HG03558 (cell line): ENCODE measurements at regions not wholly inside any gene's neighbourhood (a gene's known extent, or its start where the extent isn't known, plus 50 kb on each side); places are given as distances from the start of the nearest gene placed in this dataset.
"Not testable (repeated sequence)": the region's sequence is repeated elsewhere in the genome, so short reads cannot be mapped to it uniquely, and the experiment has no call there.

Experiments used
- ATAC-seq: cut with Tn5 transposase; IDR thresholded peaks from one replicate; pipeline ENCODE4 v1.9.1; 2021; ENCODE audit warnings: moderate number of reproducible peaks; ENCODE audit not compliant: unreplicated experiment; ENCODE audit errors: extremely low read depth

DNA sequence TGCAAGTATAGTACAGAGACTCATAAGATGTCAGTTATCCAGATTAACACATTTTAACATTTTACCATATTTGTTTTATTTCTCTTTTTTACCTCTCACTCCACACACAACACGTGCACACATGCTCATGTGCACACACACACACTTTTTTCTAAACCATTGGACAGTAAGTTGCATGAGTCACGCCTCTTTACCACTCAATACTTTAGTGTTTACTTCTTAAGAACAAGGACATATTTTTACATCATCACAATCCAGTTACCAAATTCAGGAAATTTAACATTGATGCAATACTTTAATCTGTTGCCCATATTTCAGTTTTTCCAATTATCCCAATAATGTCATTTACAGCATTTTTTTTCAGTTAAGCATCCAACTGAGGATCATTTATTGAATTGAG is 109.0 kb downstream of the RIN2 start:
- no peak for ATAC-seq

DNA sequence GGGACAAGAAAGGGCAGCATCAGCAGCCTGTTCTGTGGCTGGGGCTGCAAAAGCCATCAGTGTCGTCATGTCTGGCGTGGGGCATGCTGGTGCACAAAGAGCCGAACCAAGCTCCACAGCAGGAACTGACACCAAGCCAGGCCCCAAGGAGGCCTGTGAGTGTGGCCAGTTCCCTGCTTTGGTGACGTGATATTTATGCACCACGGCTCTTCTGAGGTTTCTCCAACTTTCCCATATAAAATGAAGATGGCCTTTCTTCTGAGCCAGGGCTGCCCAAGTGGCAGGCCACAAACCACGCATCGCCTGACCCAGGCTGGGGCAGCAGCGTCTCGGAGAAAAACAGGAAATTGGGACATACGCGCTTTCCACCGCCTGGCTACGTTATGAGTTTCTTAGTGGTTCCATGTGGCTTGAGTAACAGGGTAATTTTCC is 109.9 kb downstream of the RIN2 start:
- ATAC-seq, result no peak

DNA sequence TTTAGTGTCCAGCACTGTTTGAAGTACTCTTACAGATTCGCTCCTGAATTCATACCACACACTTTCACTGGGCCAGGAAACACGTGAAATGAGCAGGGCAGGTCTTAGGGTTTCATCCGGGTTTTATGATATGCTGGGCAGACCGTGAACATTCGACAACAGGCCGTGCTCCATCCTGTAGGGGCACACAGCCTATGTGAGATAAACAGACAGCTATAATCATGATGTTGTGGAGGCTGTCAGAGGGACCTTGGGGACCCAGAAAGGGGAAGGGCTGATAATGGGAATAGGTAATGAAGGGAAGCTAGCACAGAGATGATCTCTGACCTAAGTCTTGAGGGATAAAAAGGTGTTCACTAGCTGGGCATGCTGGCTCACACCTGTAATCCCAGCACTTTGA is 110.4 kb downstream of the RIN2 start:
- no peak for ATAC-seq

DNA sequence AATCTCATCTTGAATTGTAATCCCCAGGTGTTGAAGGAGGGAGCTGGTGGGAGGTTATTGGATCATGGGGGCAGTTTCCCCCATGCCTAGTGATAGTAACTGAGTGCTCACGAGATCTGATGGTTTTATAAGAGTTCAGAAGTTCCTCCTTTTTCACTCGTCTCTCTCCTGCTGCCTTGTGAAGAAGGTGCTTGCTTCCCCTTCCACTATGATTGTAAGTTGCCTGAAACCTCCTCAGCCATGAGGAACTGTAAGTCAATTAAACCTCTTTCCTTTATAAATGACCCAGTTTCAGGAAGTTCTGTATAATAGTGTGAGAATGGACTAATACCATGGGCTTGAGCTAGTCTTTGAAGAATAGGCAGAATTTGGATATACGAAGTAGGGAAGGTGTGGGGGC is 113.9 kb downstream of the RIN2 start:
- ATAC-seq, result no peak

DNA sequence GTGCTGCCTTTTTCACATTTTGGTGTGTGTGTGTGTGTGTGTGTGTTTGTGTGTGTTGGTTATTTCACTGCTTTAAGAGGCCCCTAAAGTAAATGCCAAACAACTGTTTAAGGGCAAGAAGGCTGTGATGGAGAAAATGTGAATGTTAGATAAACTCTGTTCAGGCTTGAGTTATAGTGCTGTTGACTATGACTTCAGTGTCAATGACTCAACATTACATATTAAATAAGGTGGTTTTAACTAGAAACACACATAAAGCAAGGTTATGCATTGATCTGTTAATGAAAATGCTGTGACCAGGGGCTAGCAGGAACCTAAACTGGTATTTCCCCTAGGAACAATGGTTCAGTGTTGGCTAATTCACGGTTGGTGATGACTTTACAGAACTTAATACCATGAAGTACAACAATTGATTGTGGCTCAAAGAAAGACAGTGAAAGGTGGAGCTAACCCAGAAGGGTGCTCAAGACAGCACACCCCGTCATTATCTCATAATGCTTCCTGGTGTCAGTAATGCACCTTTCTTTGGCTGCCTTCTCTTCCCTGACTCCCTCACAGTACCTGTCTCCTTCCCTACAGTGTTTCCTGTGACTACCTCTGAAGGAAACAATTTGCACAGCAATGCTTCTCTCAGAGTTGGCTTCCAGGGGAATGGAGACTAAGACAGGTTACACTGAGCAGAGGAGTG is 116.1 kb downstream of the RIN2 start:
- ATAC-seq, result no peak

DNA sequence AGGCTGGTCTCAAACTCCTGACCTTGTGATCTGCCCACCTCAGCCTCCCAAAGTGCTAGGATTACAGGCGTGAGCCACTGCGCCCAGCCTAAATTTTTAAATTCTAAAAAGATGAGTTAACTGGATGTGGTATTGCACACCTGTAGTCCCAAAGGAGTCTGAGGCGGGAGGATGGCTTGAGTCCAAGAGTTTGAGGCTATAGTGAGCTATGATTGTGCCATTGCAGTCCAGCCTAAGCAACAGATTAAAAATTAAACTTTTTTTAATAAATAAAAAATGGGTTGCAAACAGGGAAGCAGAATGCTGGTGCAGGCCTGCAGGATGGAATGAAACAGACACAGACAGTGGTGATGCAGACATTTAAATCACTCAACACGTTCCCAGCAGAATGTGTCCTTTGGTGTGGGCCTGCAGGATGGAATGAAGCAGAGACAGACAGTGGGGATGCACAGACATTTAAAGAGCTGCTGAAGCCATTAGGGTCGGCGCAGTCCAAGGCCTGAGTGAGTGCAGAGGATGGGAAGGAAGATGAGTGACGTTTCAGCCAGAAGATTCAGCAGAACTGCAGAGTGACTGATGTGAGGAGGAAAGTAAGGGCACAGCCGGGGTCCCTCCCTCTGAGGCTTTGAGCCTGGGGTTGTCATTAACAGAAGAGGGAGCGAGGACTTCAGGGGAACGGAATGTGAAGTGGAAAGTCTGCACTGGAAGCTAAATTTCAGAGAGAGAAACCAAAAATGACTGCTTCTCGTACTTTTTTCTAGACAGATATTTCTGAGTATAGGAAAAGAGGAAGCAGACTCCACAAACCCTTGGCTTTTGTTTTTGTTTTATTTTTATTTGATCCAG is 117.5 kb downstream of the RIN2 start:
- ATAC-seq, result no peak

DNA sequence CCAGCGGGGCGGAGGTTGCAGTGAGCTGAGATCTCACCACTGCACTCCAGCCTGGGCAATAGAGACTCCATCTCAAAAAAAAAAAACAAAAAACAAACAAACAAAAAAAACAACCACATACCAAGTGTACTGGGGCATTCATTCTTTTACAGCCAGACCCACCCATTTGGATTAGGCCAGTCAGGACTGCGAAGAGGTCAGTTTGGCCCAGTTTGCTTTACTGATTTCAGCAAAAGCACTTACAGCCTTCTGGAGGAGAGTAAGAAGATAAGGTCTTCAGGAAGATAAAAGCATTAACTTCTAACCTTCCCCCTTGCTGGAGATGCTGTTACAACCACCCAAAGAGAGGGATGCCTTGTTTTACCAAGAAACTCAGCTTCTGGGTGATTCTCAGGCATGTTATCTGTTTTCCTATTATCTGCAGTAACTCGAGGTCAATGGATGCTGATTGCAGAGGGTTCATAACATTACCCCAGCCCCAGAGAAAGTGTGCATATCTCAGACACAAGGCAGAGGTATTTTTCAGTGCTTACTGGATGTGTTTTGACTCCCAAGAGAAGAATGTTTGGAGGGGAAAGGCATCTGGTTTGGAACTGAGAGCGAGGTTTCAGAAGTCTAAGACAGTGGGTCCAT is 118.9 kb downstream of the RIN2 start:
- ATAC-seq, result no peak

DNA sequence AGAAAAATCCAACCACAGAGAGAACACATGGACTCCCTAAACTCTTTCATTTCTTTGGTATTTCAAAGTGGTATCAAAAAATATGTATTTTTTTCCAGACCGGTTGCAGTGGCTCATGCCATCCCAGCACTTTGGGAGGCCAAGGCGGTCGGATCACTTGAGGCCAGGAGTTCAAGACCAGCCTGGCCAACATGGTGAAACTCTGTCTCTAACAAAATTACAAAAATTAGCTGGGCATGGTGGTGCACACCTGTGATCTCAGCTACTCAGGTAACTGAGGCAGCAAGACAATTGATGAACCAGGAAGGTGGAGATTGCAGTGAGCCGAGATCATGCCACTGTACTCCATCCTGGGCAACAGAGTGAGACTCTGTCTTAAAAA is 121.8 kb downstream of the RIN2 start:
- not testable (repeated sequence) for ATAC-seq

DNA sequence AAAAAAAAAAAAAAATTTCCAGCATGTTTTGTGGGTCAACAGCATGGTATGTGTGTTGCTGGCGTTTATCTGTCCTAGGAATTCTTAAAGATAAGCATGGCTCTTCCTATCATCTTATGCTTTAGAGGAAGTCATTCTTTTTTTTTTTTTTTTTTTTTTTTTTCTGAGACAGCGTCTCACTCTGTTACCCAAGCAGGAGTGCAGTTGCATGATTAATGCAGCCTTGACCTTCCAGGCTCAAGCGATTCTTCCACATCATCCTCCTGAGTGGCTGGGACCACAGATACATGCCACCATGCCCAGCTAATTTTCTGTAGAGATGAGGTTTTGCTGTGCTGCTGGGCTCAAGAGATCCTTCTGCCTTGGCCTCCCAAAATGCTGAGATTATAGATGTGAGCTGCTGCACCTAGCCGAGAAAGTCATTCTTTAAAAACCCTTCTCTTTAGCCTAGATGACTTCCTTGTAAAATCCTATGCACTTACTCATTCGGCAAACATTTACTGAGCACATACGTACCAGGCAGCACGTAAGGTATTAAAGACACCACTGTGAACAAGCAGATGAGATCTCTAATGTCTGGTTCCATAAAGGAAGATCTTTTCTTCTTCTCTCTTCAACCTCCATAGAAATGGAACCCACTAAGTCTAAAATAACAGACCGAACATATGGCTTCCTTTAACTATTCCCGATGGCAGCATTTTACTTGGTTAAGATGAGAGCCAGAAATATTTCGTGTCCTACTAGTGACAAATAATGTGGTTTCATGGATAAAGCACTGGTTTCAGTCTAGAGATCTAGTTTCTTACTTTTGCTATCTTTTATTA is 122.4 kb downstream of the RIN2 start:
- no peak for ATAC-seq

DNA sequence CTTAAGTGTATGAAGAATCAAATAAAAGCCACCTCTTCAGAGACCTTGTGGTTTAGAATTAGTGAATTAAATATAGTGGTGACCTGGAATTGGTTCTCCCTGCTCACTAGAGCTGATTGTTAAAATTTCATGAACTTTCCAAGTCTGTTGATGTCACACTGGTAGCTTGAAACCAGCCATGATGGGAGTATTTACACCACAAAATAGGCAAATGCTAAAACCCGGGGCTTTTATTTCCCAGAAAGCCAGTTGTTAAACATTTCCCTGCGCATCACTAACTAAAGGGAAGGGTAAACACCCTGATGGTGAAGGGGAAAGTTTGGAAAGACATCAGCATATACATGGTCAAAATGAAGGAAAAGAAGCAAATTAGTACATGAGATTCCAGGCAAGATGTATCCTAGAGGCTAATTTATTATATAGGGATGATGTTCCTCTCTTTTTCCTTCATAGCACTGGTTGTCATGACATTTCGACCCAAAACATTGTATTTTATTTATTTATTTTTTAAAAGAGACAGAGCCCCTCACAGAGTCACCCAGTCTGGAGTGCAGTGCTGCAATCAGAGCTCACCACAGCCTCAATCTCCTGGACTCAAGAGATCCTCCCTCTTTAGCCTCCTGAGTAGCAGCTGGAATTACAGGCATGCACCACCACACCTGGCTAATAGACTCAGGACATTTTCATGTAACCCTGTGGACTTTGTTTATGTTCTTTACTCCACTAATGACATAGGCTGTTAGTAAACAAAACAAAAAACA is 123.2 kb downstream of the RIN2 start:
- ATAC-seq, result no peak

DNA sequence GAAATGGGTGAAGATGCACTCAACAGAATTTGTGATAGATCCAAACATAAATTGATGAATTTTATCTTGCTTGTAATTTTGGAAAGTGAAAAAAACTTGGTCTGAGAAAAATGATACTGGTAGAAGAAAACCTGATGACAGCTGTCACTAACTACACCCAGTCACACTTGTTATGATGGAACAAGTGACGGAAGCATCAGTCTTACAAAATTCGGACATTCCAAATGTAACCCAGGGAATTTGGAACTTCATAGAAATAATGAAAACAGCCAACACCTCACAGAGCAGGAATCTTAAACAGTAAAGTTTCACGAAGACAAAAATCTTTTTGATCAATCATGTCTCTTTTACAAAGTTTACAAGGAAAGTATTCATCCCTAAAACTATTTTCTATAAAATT is 123.9 kb downstream of the RIN2 start:
- no peak for ATAC-seq

DNA sequence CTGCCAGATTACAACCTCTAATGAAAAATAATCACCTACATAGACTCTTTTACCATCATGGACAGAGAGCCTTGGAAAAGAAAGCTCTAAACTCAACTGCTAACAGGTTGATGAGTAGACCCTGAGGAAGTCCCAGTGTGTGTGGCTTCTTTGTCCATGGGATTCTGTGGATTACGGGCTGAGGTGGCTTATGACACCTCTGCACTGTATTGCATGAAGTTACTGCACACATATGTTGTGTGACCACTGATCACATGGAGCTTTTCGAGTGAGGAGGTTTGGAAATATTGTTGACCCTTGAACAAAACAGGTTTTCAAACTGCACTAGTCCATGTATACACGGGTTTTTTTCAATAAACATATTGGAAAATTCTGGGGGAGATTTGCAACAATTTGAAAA is 124.4 kb downstream of the RIN2 start:
- no peak for ATAC-seq

DNA sequence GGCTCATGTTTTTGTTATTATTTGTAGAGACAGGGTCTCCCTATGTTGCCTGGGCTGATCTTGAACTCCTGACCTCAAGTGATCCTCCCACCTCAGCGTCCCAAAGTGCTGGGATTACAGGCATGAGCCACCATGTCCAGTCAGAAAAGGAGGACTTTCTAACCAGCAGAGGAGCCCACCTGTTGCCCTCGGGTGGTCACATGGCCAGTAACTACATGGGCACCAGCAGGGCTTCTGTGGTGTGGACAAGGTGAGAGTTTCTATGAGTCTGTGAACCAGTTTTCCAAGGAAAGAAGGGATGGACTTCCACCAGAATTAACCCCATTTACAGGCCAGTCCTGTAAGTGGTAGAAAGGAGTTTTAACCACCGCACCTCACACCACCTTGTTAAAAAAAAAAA is 125.4 kb downstream of the RIN2 start:
- no peak for ATAC-seq

DNA sequence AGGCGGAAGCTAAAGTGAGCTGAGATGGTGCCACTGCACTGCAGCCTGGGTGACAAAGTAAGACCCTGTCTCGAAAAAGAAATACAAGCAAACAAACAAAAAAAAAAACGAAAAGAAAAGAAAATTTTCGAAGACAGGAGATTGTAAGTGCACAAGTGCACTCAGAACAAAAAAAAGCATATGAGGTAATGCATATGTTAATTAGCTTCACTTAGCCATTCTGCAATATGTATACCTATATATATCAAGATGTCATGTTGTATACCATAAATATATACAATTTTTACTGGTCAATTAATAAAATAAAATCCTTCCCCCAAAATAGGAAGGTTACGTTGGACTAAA is 127.5 kb downstream of the RIN2 start:
- no peak for ATAC-seq

DNA sequence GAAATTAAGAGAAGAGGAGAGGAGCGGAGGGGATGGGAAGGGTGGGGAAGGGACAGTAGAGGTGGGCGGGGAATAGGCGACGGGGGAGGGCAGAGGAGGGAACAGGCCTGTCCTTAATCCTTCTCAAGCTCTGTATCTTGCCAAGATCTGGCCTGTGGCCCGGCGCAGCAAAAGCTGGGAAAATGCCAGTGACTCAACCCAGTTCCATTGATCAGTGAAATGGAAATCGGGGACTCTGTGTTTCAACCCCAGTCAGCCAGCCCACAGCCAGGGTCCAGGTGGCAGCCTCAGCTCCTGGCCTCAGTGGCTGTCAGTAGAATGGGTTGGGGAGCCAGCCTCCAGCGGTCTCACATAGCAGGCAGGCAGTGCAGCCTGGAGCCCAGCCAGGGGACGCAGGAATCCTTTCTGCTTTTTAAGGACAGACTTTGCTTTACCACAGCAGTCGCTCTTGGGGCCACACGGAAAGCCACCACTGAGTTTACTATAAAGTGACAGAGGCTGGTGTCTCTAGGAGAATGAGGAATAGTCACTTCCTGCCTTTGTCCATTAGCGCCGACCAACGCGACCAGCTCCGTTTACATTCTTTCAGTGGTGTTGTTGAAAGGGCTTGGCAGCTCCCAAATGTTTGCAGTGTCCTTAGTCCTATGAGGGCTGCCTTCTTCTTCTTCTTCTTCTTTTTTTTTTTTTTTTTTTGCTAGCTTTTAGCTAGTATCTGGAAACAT is 128.0 kb downstream of the RIN2 start:
- ATAC-seq, result no peak

DNA sequence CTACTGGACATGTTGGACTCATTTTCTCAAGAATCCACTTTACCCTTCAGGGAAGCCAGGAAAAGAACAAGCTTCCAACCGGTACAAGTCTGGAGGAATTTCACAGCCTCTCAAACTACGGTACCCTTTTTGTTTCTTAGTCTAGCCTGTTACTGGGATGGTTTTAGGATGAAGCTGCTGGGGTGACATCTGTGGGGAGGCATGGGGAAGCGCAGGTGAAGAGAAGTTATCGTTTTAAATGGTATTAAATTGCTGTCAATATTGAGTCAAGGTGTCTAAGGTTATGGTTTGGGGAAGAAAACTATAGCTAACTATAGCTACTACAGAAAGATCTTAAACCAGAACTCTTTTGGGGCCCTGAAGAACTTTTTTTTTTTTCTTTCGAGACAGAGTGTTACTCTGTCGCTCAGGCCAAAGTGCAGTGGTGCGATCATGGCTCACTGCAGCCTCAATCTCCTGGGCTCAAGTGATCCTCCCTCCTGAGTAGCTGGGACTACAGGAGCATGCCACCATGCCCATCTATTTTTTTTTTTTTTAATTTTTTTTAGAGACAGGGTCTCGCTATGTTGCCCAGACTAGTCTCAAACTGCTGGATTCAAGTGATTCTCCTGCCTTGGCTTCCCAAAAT is 128.7 kb downstream of the RIN2 start:
- no peak for ATAC-seq

DNA sequence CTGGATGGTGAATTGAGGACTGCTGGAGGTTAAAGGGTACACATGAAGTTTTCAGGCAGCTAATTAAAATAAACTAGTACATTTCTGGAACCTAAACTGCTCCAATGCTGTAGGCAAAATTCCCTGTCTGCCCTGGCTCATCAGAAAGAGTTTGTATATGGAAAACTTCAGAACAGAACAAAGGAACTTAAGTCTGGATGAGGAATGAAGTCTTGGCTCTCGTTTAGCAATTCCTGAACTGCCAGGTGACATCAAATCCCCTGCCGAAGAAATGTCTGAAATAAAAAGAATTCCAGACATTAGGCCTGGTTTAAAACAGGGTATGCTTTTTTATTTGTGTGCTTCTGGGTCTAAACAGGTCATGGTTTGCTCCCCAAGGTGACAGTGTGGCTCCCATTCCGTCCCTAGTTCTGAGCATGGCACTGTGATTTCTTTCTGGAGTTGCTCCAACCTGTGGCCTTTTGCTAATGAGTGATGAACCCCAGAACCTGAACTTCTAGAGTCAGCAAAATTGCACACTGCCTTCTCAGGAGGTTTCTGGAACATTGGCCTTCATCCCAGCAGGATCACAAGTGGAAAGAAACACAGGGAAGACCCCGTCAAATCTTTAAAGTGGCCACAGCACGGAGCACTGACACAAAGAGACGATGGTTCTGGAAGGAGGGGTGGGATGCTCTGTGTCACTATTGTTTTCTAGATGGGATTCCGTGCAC is 129.4 kb upstream of the NAA20 start:
- no peak for ATAC-seq

DNA sequence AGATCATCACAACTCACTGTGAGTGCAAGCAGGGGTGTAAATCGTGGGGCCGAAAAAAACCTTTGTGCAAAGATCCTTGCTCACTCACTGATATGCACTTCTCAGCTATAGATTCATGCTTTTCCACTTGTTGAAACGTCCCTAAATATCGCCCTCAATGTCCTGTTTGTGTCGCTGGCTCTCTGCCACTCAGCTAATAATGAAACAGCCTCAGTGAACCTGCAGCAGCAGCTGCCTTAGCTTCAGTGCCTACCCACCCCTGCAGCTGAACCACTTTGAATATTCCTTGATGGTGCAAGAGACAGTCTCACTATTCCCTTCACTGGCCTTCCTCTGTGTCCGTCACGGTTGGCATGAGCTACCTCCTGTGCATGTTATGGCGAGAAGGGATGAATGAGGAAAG is 128.9 kb upstream of the NAA20 start:
- ATAC-seq, result no peak
